ENCODE measurements at regions not wholly inside any gene's neighbourhood (a gene's known extent, or its start where the extent isn't known, plus 50 kb on each side); places are given as distances from the start of the nearest gene placed in this dataset.

- TF ChIP-seq CTCF (IDR thresholded peaks at IDR 0.05) (no peak), POLR2A (IDR thresholded peaks at IDR 0.05) (no peak)
These were observed 231.4 kb upstream of the WSCD1 start for GRCh38 chr17:5838661-5839300.

Data from prostate gland (tissue), 2 donors.